ENCODE measurements at regions not wholly inside any gene's neighbourhood (a gene's known extent, or its start where the extent isn't known, plus 50 kb on each side); places are given as distances from the start of the nearest gene placed in this dataset.
A peak's percentile ranks its signal among the peaks of the same experiment; 100 is the strongest.

- TF ChIP-seq ZBTB40 (IDR thresholded peaks at IDR 0.05) (no peak), ZBTB40 (CRISPR knock-in tag; IDR thresholded peaks at IDR 0.05) (0 out of 2 replicates have a peak, but pooled peaks have one; percentile 21), ATF2 (CRISPR knock-in tag; IDR thresholded peaks at IDR 0.05) (0 out of 2 replicates have a peak, but pooled peaks have one; percentile 10), ZNF41 (CRISPR knock-in tag; conservative IDR thresholded peaks at IDR 0.05) (no peak), ZC3H11A (IDR thresholded peaks at IDR 0.05; ENCODE audit: low read depth, low read length) (no peak), ZMIZ1 (IDR thresholded peaks at IDR 0.05; ENCODE audit: low read depth in 2 of 2, low read length in 2 of 2) (no peak), ZBTB34 (CRISPR knock-in tag; IDR thresholded peaks at IDR 0.05) (no peak), ZNF695 (CRISPR knock-in tag; IDR thresholded peaks at IDR 0.05) (no peak), GATAD2A (IDR thresholded peaks at IDR 0.05) (no peak), ZNF282 (CRISPR knock-in tag; IDR thresholded peaks at IDR 0.05) (0 out of 2 replicates have a peak, but pooled peaks have one; percentile 21)
Observed at GRCh38 chr22:19598054-19598855, 74.0 kb upstream of the CLDN5 start (continued).
